Fibroblast of lung (primary cell): ENCODE measurements at regions not wholly inside any gene's neighbourhood (a gene's known extent, or its start where the extent isn't known, plus 50 kb on each side); places are given as distances from the start of the nearest gene placed in this dataset.
"Not testable (repeated sequence)": the region's sequence is repeated elsewhere in the genome, so short reads cannot be mapped to it uniquely, and the experiment has no call there.

Experiments used
- DNase-seq, 2 donors: peaks; one replicate each; pipeline versions ENCODE4 v3.0.0 to v3.0.0-alpha.2; 2010; ENCODE audit warnings: low read depth in 2 of 2
- H2AFZ ChIP-seq: 2 replicates; pipeline ENCODE4 v1.5.1; 2012; ENCODE audit warnings: low read length, control low read depth, inconsistent platforms
- H3K27ac ChIP-seq: 2 replicates; pipeline ENCODE4 v1.5.1; 2011; ENCODE audit warnings: low read length, control low read depth; ENCODE audit not compliant: insufficient read depth
- H3K27me3 ChIP-seq: 2 replicates; pipeline ENCODE4 v1.5.1; 2011; ENCODE audit warnings: mild to moderate bottlenecking, low read length; ENCODE audit not compliant: control insufficient read depth, insufficient read depth
- H3K36me3 ChIP-seq: 2 replicates; pipeline ENCODE4 v1.5.1; 2011; ENCODE audit warnings: low read length; ENCODE audit not compliant: control insufficient read depth, insufficient read depth
- H3K4me1 ChIP-seq: 2 replicates; pipeline ENCODE4 v1.5.1; 2011; ENCODE audit warnings: low read length; ENCODE audit not compliant: control insufficient read depth, insufficient read depth; ENCODE audit errors: extremely low read depth
- H3K4me2 ChIP-seq: 2 replicates; pipeline ENCODE4 v1.5.1; 2011; ENCODE audit warnings: low read length, control low read depth; ENCODE audit not compliant: insufficient read depth; ENCODE audit errors: extremely low read depth
- H3K4me3 ChIP-seq, 4 experiments: fragments of 200-600 bp in 1 of 4; sonication (generic) in 1 of 4; replicated peaks in 1 of 4; 2 replicates each; pipeline ENCODE4 v1.5.1; 2011 to 2016; ENCODE audit warnings: low read length in 4 of 4, low read depth in 3 of 4, mild to moderate bottlenecking in 3 of 4, control low read depth in 2 of 4, inconsistent platforms in 1 of 4, mixed read lengths in 1 of 4; ENCODE audit not compliant: insufficient read depth in 1 of 4; ENCODE audit errors: control extremely low read depth in 1 of 4
- H3K79me2 ChIP-seq: 2 replicates; pipeline ENCODE4 v1.5.1; 2012; ENCODE audit warnings: mild to moderate bottlenecking, low read length, inconsistent platforms; ENCODE audit not compliant: control insufficient read depth, insufficient read depth
- H3K9ac ChIP-seq: 2 replicates; pipeline ENCODE4 v1.5.1; 2011; ENCODE audit warnings: mild to moderate bottlenecking, low read length, control low read depth; ENCODE audit not compliant: insufficient read depth
- H3K9me3 ChIP-seq: 2 replicates; pipeline ENCODE4 v1.5.1; 2012; ENCODE audit warnings: low read depth, low read length; ENCODE audit not compliant: control insufficient read depth, insufficient read depth
- H4K20me1 ChIP-seq: 2 replicates; pipeline ENCODE4 v1.5.1; 2011; ENCODE audit warnings: low read length; ENCODE audit not compliant: control insufficient read depth, insufficient read depth; ENCODE audit errors: extremely low read depth
- CTCF ChIP-seq, 2 donors: IDR thresholded peaks in 1 of 2; conservative IDR thresholded peaks in 1 of 2; 1 replicate in 1 of 2; 2 replicates in 1 of 2; pipeline ENCODE4 v1.5.1; 2011 to 2012; ENCODE audit warnings: low read length in 2 of 2, control low read depth in 1 of 2, inconsistent platforms in 1 of 2, low read depth in 1 of 2, mild to moderate bottlenecking in 1 of 2
- EZH2 ChIP-seq: IDR thresholded peaks from 2 replicates; pipeline ENCODE4 v1.5.1; 2012; ENCODE audit warnings: low read length, control low read depth, mild to moderate bottlenecking; ENCODE audit errors: missing control alignments

DNA sequence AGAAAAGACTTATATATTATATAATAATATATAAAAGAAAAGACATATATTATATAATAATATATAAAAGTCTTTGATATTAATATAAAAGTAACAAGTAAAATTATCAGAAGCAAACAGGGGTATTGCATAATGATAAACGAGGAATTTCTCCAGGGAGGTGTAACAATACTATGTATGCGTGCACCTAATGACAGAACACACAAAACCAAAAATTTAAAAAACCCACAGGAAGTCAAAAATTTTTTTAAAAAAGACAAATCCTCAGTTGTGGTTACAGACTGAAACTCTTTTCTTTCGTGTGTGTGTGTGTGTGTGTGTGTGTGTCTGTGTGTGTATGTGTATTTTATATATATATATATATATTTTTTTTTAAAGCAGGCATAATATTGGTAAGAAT, 279.2 kb upstream of the DPP6 start:
- Histone ChIP-seq H3K9me3 (no peaks in the 10 kb centered on the region), H3K27ac (no peak overlapping the region), H4K20me1 (no peaks in the 10 kb centered on the region), H2AFZ (no peak overlapping the region), H3K4me3 (no peak overlapping the region), H3K79me2 (no peaks in the 10 kb centered on the region), H3K9ac (no peak overlapping the region), H3K36me3 (no peaks in the 10 kb centered on the region), H3K27me3 (no peaks in the 10 kb centered on the region), H3K4me2 (no peak overlapping the region), H3K4me1 (no peaks in the 10 kb centered on the region)
- TF ChIP-seq EZH2 (no peak), CTCF (conservative IDR thresholded peaks at IDR 0.05 in 1 of 2, IDR thresholded peaks at IDR 0.05 in 1 of 2; ENCODE audit: low read depth in 1 of 2, low read length in 2 of 2) (no peak)
- DNase-seq: no peak

GRCh38 chr7:153776940-153777339, 275.3 kb upstream of the DPP6 start:
- H3K36me3 ChIP-seq, H3K79me2 ChIP-seq, H3K27ac ChIP-seq, H3K4me1 ChIP-seq, H2AFZ ChIP-seq, H4K20me1 ChIP-seq, H3K4me2 ChIP-seq, H3K27me3 ChIP-seq, H3K4me3 ChIP-seq, H3K9ac ChIP-seq, DNase-seq, H3K9me3 ChIP-seq: not testable (repeated sequence)

- not testable (repeated sequence) for H4K20me1 ChIP-seq, H3K79me2 ChIP-seq, H3K4me3 ChIP-seq, H3K9ac ChIP-seq, H3K27me3 ChIP-seq, H3K36me3 ChIP-seq, H3K4me1 ChIP-seq, H3K9me3 ChIP-seq, H3K4me2 ChIP-seq, H2AFZ ChIP-seq, DNase-seq, H3K27ac ChIP-seq
These were observed 254.8 kb upstream of the DPP6 start for GRCh38 chr7:153797363-153797762.

DNA sequence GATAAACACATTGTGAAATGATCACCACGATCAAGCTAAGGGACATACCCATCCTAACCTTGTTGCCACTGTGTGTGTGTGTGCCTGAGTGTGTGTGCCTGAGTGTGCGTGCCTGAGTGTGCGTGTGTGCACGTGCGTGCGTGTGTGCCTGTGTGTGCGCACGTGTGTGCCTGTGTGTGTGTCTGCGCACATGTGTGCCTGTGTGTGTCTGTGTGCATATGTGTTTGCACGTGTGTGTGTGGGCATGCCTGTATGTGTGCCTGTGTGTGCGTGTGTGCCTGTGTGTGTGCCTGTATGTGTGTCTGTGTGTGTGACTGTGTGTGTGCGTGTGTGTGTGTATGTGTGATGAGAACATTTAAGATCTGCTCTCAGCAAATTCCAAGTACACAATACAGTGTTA, 244.1 kb upstream of the DPP6 start:
- H3K4me1 ChIP-seq: no peaks in the 10 kb centered on the region
- no peak overlapping the region for H3K4me2 ChIP-seq
- H2AFZ ChIP-seq: no peak overlapping the region
- H3K79me2 ChIP-seq: no peaks in the 10 kb centered on the region
- no peak overlapping the region for H3K9ac ChIP-seq
- no peak overlapping the region for H3K4me3 ChIP-seq
- no peak for DNase-seq
- TF ChIP-seq EZH2: no peak
- no peak for TF ChIP-seq CTCF (conservative IDR thresholded peaks at IDR 0.05 in 1 of 2, IDR thresholded peaks at IDR 0.05 in 1 of 2; ENCODE audit: low read depth in 1 of 2, low read length in 2 of 2)
- no peaks in the 10 kb centered on the region for H3K36me3 ChIP-seq
- no peak overlapping the region for H3K27ac ChIP-seq
- H3K9me3 ChIP-seq: no peaks in the 10 kb centered on the region
- no peaks in the 10 kb centered on the region for H3K27me3 ChIP-seq
- H4K20me1 ChIP-seq: no peaks in the 10 kb centered on the region
